Skeletal muscle satellite cell (primary cell): ENCODE measurements at regions not wholly inside any gene's neighbourhood (a gene's known extent, or its start where the extent isn't known, plus 50 kb on each side); places are given as distances from the start of the nearest gene placed in this dataset.
"Not testable (repeated sequence)": the region's sequence is repeated elsewhere in the genome, so short reads cannot be mapped to it uniquely, and the experiment has no call there.

Experiments used
- H3K27me3 ChIP-seq: 2 replicates; pipeline ENCODE4 v1.7.0; 2013; ENCODE audit warnings: low read length; ENCODE audit not compliant: control insufficient read depth, insufficient read depth
- H3K36me3 ChIP-seq: 2 replicates; pipeline ENCODE4 v1.7.0; 2013; ENCODE audit warnings: mild to moderate bottlenecking, control low read depth, low read length; ENCODE audit not compliant: insufficient read depth
- H3K4me1 ChIP-seq: 2 replicates; pipeline ENCODE4 v1.7.0; 2013; ENCODE audit warnings: low read length; ENCODE audit not compliant: control insufficient read depth, insufficient read depth
- H3K4me2 ChIP-seq: 2 replicates; pipeline ENCODE4 v1.7.0; 2013; ENCODE audit warnings: mild to moderate bottlenecking, low read length
- H3K4me3 ChIP-seq: 2 replicates; pipeline ENCODE4 v1.7.0; 2013; ENCODE audit warnings: low read length
- H3K9ac ChIP-seq: 2 replicates; pipeline ENCODE4 v1.7.0; 2013; ENCODE audit warnings: mild to moderate bottlenecking, low read depth, low read length, moderate library complexity
- H3K9me3 ChIP-seq: replicated peaks from 2 replicates; pipeline ENCODE4 v1.7.0; 2013; ENCODE audit warnings: mild to moderate bottlenecking, control low read depth, low read length

DNA sequence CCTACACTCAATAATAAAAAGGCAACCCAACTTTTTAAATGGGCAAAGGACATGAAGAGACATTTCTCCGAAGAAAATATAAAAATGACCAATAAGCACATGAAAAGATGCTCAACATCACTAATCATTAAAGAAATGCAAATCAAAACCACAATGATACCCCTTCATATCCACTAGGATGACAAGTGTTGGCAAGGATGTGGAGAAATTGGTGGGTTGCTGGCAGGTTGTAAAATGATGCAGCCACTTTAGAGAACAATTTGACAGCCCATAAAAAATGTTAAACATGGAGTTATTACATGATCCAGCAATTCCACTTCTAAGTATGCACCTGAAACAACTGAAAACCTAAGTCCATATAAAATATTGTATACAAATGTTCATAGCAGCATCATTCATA lies 73.2 kb upstream of the LMO2 start:
- Histone ChIP-seq H3K36me3 (no peaks in the 10 kb centered on the region), H3K4me1 (no peaks in the 10 kb centered on the region), H3K4me2 (no peak overlapping the region), H3K4me3 (no peak overlapping the region), H3K27me3 (peaks cover 73% of the 10 kb centered on the region), H3K9me3 (no peaks in the 10 kb centered on the region), H3K9ac (no peak overlapping the region)

DNA sequence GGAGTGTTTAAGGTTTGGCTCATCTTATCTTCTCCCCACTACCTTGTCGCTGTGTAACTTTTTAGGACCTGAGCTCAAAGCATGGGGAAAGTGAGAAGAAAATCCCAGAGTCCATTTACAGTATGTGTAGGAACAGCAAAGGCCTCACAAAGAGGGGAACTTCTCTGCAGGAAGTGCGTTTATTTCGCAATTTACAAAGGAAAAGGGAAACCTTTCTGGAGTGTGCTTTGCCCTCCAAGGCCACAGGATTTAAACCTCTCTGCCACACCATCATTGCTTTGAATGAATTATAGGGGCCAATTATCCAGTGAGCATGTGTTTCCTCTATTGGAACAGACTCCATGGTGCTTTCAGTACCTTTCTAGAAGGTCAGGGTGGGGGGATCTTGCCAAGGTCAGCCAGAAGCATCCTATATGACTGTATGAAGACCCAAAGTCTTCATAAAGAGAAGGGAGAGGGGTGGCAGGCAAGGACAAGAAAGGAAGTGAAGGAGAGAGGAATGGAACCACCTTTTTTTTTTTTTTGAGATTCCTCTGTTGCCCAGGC lies 68.1 kb upstream of the LMO2 start:
- no peak overlapping the region for H3K4me3 ChIP-seq
- no peak overlapping the region for H3K4me2 ChIP-seq
- no peak overlapping the region for H3K9ac ChIP-seq
- no peaks in the 10 kb centered on the region for H3K4me1 ChIP-seq
- peaks cover 74% of the 10 kb centered on the region for H3K27me3 ChIP-seq
- H3K36me3 ChIP-seq = no peaks in the 10 kb centered on the region
- H3K9me3 ChIP-seq = no peaks in the 10 kb centered on the region

DNA sequence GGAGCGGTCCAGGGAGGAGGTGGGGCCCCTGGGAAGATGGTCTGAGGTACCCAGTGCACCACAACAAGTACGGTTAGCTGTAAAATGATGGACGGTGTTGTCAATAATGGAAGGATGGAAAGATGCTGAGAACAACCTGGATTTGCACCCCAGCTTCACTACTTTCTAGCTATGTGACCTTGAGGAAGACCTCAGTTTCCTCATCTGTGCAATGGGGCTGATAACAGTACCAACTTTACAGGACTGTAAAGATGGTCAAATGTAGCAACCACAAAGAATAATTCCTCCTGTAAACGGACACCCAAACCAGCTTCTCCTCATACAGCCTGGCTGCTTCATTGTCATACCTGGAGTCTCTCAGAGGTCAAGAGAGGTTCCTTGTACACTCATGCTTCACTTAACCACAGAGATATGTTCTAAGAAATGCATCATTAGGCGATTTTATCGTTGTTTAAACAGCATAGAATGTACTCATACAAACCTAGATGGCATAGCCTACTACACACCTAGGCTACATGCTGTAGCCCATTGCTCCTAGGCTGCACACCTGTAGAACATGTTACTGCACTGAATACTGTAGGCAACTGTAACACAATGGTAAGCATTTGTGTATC lies 65.5 kb upstream of the LMO2 start:
- H3K27me3 ChIP-seq = peaks cover 61% of the 10 kb centered on the region
- no peak overlapping the region for H3K9ac ChIP-seq
- no peak overlapping the region for H3K4me2 ChIP-seq
- H3K9me3 ChIP-seq = no peaks in the 10 kb centered on the region
- no peak overlapping the region for H3K4me3 ChIP-seq
- H3K4me1 ChIP-seq = no peaks in the 10 kb centered on the region
- no peaks in the 10 kb centered on the region for H3K36me3 ChIP-seq

DNA sequence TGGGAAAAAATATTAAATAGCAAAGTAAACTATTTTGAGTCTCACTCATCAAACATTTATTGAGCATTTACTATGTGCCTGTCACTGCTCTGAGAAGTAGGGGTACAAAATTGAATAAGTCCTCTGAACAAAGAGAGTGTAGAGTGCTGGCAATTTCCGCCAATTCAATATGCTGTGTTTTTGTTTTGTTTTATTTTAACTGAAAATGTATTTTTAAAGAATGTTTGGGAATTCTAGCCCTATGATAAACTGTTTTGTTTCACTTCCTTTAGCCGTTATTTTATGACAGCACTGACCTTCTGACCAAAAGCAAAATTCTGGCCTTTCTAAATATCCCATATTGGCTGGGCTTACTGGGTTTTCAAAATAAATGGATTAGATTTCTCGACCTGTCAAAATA lies 64.7 kb upstream of the LMO2 start:
- Histone ChIP-seq H3K9me3 (no peaks in the 10 kb centered on the region), H3K4me3 (no peak overlapping the region), H3K9ac (no peak overlapping the region), H3K4me2 (no peak overlapping the region), H3K4me1 (no peaks in the 10 kb centered on the region), H3K27me3 (peaks cover 55% of the 10 kb centered on the region), H3K36me3 (no peaks in the 10 kb centered on the region)

DNA sequence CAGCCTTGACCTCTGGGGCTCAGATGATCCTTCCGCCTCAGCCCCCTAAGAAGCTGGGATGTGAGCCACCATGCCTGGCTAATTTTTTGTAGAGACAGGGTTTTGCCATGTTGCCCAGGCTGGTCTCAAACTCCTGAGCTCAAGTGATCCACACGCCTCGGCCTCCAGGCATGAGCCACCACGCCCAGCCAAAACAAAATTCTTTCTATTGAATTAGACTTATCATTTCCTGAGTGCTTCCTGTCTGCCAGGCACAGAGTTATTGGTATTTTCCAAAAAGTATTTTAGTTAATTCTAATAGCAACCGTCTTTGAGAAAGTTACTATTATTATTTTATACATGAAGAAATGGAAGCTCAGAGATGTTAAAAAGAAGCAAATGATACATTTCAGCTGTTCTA lies 61.4 kb upstream of the LMO2 start:
- Histone ChIP-seq H3K36me3 (no peaks in the 10 kb centered on the region), H3K4me2 (no peak overlapping the region), H3K9ac (no peak overlapping the region), H3K4me3 (no peak overlapping the region), H3K9me3 (no peaks in the 10 kb centered on the region), H3K4me1 (no peaks in the 10 kb centered on the region), H3K27me3 (peaks cover 54% of the 10 kb centered on the region)

DNA sequence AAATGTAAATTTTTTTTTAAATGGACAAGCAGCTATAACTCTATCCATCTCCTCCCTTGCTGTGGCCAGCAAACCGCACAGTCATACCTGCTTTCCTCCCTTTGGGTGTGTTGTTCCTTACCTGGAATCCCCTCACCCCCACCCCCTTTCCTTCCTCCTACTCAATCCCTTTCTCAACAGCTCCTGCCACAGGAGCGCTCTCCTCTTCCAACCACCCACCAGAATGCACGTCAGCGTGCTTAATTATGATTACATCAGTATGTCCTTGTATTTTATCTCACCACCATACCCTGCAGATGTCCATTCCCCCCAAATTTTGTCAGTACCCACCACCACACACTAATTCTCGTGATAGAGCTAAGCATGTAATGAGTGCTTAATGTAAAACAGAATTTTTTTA lies 60.9 kb upstream of the LMO2 start:
- Histone ChIP-seq H3K4me2 (no peak overlapping the region), H3K4me3 (no peak overlapping the region), H3K9ac (no peak overlapping the region), H3K4me1 (no peaks in the 10 kb centered on the region), H3K36me3 (no peaks in the 10 kb centered on the region), H3K9me3 (no peaks in the 10 kb centered on the region), H3K27me3 (peaks cover 54% of the 10 kb centered on the region)

DNA sequence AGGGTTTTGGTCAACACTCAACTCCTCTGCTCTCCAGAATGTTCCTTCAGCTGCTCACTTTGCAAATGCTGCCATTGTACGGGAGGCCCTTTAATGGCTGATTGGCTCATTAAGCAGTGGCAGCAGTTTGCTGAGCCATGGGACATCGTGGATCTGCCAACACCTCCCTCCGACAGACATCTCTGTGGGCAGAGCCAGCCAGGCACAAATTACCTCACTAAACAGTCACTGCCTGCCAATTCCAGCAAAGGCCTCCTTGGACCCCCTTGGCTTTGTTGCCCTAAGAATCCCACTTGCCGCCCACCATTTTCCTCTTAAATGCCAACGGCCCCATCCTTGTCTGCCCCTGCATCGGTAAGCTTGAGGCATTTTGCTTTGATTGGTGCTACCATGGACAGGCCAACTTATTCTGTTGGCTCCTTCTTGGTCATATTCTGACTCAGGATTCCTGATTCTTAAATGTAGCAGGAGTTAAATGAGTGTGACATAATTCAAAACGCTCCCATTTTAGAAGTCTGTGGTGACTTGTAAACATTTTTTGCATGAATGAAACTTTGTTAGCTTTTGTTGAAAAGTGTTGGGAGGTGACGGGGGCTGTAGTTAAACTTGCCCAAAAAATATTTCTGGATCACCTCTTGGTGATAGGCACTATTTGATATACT lies 57.5 kb upstream of the LMO2 start:
- Histone ChIP-seq H3K4me1 (no peaks in the 10 kb centered on the region), H3K36me3 (no peaks in the 10 kb centered on the region), H3K9me3 (no peaks in the 10 kb centered on the region), H3K4me2 (no peak overlapping the region), H3K27me3 (peaks cover 26% of the 10 kb centered on the region), H3K4me3 (no peak overlapping the region), H3K9ac (no peak overlapping the region)

DNA sequence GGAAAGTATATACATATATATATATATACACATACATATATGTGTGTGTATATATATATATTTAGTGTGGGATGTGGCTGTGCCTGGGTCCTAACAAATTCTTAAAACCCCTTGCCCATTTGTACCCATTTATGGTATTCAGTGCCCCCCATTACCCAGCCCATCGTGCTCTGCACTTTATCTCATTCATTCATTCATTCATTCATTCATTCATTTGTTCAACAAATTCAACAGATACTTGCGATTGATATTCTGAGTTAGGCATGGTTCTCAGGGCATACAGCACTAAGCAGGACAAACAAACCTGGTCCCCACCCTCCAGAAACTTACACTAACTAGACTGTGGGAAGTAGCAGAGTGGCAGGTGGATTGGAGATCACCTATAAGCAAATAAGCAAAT lies 56.6 kb upstream of the LMO2 start:
- Histone ChIP-seq H3K4me2 (no peak overlapping the region), H3K9ac (no peak overlapping the region), H3K9me3 (no peaks in the 10 kb centered on the region), H3K4me1 (no peaks in the 10 kb centered on the region), H3K4me3 (no peak overlapping the region), H3K27me3 (peaks cover 19% of the 10 kb centered on the region), H3K36me3 (no peaks in the 10 kb centered on the region)

DNA sequence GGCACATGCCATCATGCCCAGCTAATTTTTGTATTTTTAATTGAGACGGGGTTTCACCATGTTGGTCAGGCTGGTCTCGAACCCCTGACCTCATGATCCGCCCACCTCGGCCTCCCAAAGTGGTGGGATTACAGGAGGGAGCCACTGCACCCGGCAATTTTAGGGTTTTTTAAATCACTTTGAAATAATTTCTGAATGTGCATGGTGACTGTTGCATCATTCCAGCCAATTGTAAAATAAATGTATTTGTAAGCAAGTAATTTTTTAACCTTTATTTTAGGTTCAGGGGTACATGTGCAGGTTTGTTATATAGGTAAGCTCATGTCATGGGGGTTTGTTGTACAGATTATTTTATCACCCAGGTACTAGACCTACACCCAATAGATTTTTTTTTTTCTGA lies 56.0 kb upstream of the LMO2 start:
- H3K36me3 ChIP-seq, H3K9me3 ChIP-seq, H3K4me1 ChIP-seq, H3K4me2 ChIP-seq, H3K9ac ChIP-seq, H3K4me3 ChIP-seq: not testable (repeated sequence)
- H3K27me3 ChIP-seq = peaks cover 19% of the 10 kb centered on the region

DNA sequence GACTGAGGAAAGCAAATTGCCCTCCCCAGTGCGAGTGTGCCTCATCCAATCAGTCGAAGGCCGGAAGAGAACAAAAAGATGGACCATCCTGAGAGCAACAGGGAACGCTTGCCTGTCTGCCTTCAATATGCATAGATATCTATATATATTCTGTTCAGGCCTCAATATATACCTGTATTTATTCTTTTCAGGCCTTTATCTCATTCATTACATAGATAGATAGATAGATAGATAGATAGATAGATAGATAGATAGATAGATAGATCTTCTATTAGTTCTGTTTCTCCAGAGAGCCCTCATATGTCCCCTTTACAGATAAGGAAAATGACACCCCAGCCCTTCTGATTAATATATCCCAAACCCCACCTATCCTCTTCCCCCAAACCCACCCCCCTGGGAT lies 55.1 kb upstream of the LMO2 start:
- Histone ChIP-seq H3K4me1 (peaks cover 15% of the 10 kb centered on the region), H3K4me3 (no peak overlapping the region), H3K4me2 (no peak overlapping the region), H3K9me3 (no peaks in the 10 kb centered on the region), H3K9ac (no peak overlapping the region), H3K27me3 (peaks cover 19% of the 10 kb centered on the region), H3K36me3 (no peaks in the 10 kb centered on the region)

DNA sequence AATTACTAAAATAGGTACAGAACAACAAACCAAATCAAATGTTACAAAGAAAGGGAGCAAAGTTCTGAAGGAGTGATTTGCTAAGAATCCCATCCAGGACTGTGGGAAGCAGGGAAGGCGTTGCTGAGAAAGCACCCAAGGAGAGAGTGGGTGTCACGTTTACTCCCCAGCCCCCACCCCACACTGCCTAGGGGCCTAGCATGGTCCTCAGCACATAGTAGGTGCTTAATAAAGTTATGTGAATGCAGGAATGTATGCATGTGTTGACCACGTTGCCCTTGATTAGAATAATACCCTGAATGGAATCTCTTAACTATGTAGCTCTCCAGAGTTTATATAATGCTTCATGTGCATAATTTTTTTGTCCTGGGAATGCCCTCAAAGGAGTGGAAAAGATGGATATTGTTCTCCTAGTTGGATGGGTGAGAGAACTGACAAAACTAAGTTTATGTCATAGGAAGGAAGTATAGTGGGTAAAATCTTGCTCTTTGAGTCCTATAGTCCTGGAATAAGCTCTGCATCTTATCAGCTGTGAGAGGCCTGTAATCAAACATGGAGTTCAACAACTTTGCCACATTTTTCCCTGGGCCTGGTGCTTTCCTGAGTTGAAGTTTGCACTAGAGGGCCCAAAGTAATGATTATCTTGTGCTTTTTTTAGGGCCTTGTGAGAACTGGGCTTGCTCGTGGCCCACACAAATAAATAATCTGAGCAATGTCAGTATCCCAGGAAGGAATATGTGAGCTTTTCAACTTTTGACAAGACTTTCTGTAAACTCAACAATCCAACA lies 53.8 kb upstream of the LMO2 start:
- Histone ChIP-seq H3K27me3 (peaks cover 19% of the 10 kb centered on the region), H3K4me3 (no peak overlapping the region), H3K9me3 (no peaks in the 10 kb centered on the region), H3K9ac (no peak overlapping the region), H3K4me2 (no peak overlapping the region), H3K36me3 (no peaks in the 10 kb centered on the region), H3K4me1 (peaks cover 23% of the 10 kb centered on the region)
